GM06990 (cell line): ENCODE measurements at regions not wholly inside any gene's neighbourhood (a gene's known extent, or its start where the extent isn't known, plus 50 kb on each side); places are given as distances from the start of the nearest gene placed in this dataset.

ENCODE experiments used
- DNase-seq: peaks from one replicate; pipeline ENCODE4 v3.0.0-alpha.2; 2011; ENCODE audit not compliant: insufficient read length; ENCODE audit errors: extremely low read depth
- H3K27me3 ChIP-seq: replicated peaks from 2 replicates; pipeline ENCODE4 v1.6.0; 2011; ENCODE audit warnings: low read length; ENCODE audit not compliant: control insufficient read depth, insufficient read depth
- H3K36me3 ChIP-seq: 2 replicates; pipeline ENCODE4 v1.5.1; 2011; ENCODE audit warnings: low read length; ENCODE audit not compliant: control insufficient read depth, insufficient read depth
- H3K4me3 ChIP-seq: replicated peaks from 2 replicates; pipeline ENCODE4 v1.5.1; 2011; ENCODE audit warnings: low read depth, mild to moderate bottlenecking, control low read depth, low read length
- CTCF ChIP-seq: IDR thresholded peaks from 2 replicates; pipeline ENCODE4 v1.5.1; 2011; ENCODE audit warnings: low read length, control low read depth, mild to moderate bottlenecking, inconsistent platforms; ENCODE audit not compliant: insufficient read depth, poor library complexity, severe bottlenecking

- Histone ChIP-seq H3K36me3 (no peaks in the 10 kb centered on the region), H3K4me3 (no peak overlapping the region), H3K27me3 (peaks cover 1% of the 10 kb centered on the region)
- DNase-seq, result no peak
- no peak for TF ChIP-seq CTCF
These were observed 78.4 kb downstream of the MARCHF4 start for GRCh38 chr2:216293883-216294282.

DNA sequence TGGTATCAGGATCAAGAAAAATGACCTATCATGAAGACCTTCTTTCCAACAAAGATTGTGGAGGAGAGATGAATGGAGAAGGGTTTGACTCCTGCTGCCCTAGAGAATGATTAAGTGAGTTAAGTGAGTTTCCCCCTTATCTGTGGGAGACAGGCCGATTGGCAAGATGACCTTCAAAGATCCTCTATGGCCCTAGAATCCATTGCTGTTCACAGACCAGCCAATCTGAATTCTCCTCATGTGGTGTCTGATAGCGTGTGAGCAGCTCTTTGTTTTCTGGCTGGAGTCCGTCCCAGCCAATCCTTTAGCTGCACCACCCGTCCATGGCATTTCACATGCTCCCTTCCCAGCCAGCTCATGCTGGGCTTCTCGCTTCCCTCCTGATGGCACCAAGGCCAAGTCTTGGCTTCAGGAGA is 79.4 kb downstream of the MARCHF4 start:
- no peak for DNase-seq
- no peak for TF ChIP-seq CTCF
- peaks cover 1% of the 10 kb centered on the region for H3K27me3 ChIP-seq

GRCh38 chr2:216292475-216292874 is 79.8 kb downstream of the MARCHF4 start:
- no peak for TF ChIP-seq CTCF
- peaks cover 1% of the 10 kb centered on the region for H3K27me3 ChIP-seq
- DNase-seq, result no peak
- H3K4me3 ChIP-seq, result no peak overlapping the region
- H3K36me3 ChIP-seq, result no peaks in the 10 kb centered on the region

More for the DNA sequence above, 79.4 kb downstream of the MARCHF4 start:
- Histone ChIP-seq H3K36me3 (no peaks in the 10 kb centered on the region), H3K4me3 (no peak overlapping the region)

- Histone ChIP-seq H3K36me3 (no peaks in the 10 kb centered on the region), H3K27me3 (peaks cover 1% of the 10 kb centered on the region), H3K4me3 (no peak overlapping the region)
- DNase-seq, result no peak
- no peak for TF ChIP-seq CTCF
These were observed 82.8 kb downstream of the MARCHF4 start for GRCh38 chr2:216289470-216289869.

- peaks cover 1% of the 10 kb centered on the region for H3K27me3 ChIP-seq
- H3K36me3 ChIP-seq, result no peaks in the 10 kb centered on the region
- TF ChIP-seq CTCF, result no peak
- no peak overlapping the region for H3K4me3 ChIP-seq
- no peak for DNase-seq
These were observed 85.0 kb downstream of the MARCHF4 start for GRCh38 chr2:216287251-216287650.

DNA sequence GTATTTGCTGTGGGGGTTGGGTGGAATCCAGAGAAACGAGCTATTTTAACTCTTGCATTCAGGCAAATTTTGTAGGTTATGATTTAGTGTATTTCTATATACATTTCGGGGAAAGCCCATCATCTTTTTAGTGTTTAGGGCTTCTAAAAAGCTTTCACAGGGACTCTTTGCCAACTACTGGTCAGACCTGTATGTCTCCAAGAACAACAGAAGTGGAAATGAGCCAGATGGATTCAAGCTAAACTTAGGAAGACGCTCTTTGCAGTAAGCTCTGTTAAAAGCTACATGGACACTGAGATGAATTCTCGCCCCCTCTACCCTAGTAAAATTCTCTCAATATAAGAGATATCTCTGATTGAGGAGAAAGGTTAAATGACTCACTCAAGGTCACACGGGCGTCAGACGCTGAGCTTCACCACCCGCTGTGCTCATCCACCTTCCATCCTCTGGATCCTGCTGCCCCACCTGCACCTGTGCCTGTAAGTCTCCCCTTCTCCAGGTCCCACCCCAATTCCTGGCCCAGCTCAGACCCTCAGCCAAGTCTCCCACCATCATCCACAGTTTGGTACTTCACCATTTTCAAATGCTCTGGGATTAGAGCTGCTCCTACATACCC is 85.6 kb downstream of the MARCHF4 start:
- peaks cover 1% of the 10 kb centered on the region for H3K27me3 ChIP-seq
- DNase-seq, result no peak
- no peak overlapping the region for H3K4me3 ChIP-seq

More for the DNA sequence above, 85.6 kb downstream of the MARCHF4 start:
- no peak for TF ChIP-seq CTCF
- H3K36me3 ChIP-seq, result no peaks in the 10 kb centered on the region
